H4 (cell line): ENCODE measurements at regions not wholly inside any gene's neighbourhood (a gene's known extent, or its start where the extent isn't known, plus 50 kb on each side); places are given as distances from the start of the nearest gene placed in this dataset.
"Not testable (repeated sequence)": the region's sequence is repeated elsewhere in the genome, so short reads cannot be mapped to it uniquely, and the experiment has no call there.

Experiments
- DNase-seq: peaks from one replicate; pipeline ENCODE4 v3.0.0-alpha.2; 2015; ENCODE audit warnings: low spot score

- no peak for DNase-seq
These were observed 61.3 kb upstream of the EN2 start for GRCh38 chr7:155396661-155397060.

GRCh38 chr7:155397758-155398714 lies 59.9 kb upstream of the EN2 start:
- not testable (repeated sequence) for DNase-seq

GRCh38 chr7:155398944-155399343 lies 59.0 kb upstream of the EN2 start:
- no peak for DNase-seq

- DNase-seq, result no peak
These were observed 58.4 kb upstream of the EN2 start for GRCh38 chr7:155399577-155399976.

- DNase-seq, result no peak
These were observed 56.7 kb upstream of the EN2 start for GRCh38 chr7:155401231-155401630.

- DNase-seq, result no peak
These were observed 56.0 kb upstream of the EN2 start for GRCh38 chr7:155401884-155402283.

- no peak for DNase-seq
These were observed 55.0 kb upstream of the EN2 start for GRCh38 chr7:155402941-155403340.

- DNase-seq, result no peak
These were observed 53.0 kb upstream of the EN2 start for GRCh38 chr7:155404976-155405375.

GRCh38 chr7:155405399-155406318 lies 52.3 kb upstream of the EN2 start:
- DNase-seq, result no peak

GRCh38 chr7:155407799-155408198 lies 50.1 kb upstream of the EN2 start:
- DNase-seq, result no peak
